UCSD-AML1 (cell line): ENCODE measurements at regions not wholly inside any gene's neighbourhood (a gene's known extent, or its start where the extent isn't known, plus 50 kb on each side); places are given as distances from the start of the nearest gene placed in this dataset.
A peak's percentile ranks its signal among the peaks of the same experiment; 100 is the strongest.
"Not testable (repeated sequence)": the region's sequence is repeated elsewhere in the genome, so short reads cannot be mapped to it uniquely, and the experiment has no call there.

ENCODE experiments used
- DNase-seq: peaks from one replicate; lab custom pipeline; 2025; ENCODE audit not compliant: unreplicated experiment; lab: John Stamatoyannopoulos, UW

GRCh38 chr2:125216321-125216720 is 1191.2 kb downstream of the CNTNAP5 start:
- DNase-seq, result no peak

- DNase-seq, result no peak
These were observed 1199.1 kb downstream of the CNTNAP5 start for GRCh38 chr2:125224188-125224587.

- peak; percentile 5 for DNase-seq
These were observed 1199.7 kb downstream of the CNTNAP5 start for GRCh38 chr2:125224830-125225229.

GRCh38 chr2:125227843-125228392 is 1202.8 kb downstream of the CNTNAP5 start:
- no peak for DNase-seq

- no peak for DNase-seq
These were observed 1215.8 kb downstream of the CNTNAP5 start for GRCh38 chr2:125240870-125241269.

GRCh38 chr2:125243074-125243473 is 1218.0 kb downstream of the CNTNAP5 start:
- no peak for DNase-seq

GRCh38 chr2:125254010-125254409 is 1228.9 kb downstream of the CNTNAP5 start:
- DNase-seq, result no peak

GRCh38 chr2:125259451-125259850 is 1234.4 kb downstream of the CNTNAP5 start:
- no peak for DNase-seq

- DNase-seq, result not testable (repeated sequence)
These were observed 1235.4 kb downstream of the CNTNAP5 start for GRCh38 chr2:125260366-125260930.

GRCh38 chr2:125264453-125264852 is 1239.4 kb downstream of the CNTNAP5 start:
- no peak for DNase-seq

- DNase-seq, result no peak
These were observed 1242.6 kb downstream of the CNTNAP5 start for GRCh38 chr2:125267683-125268082.

GRCh38 chr2:125272651-125273050 is 1247.6 kb downstream of the CNTNAP5 start:
- no peak for DNase-seq

- no peak for DNase-seq
These were observed 1249.6 kb downstream of the CNTNAP5 start for GRCh38 chr2:125274718-125275117.

- DNase-seq, result no peak
These were observed 1255.2 kb downstream of the CNTNAP5 start for GRCh38 chr2:125280265-125280664.

- no peak for DNase-seq
These were observed 1256.2 kb downstream of the CNTNAP5 start for GRCh38 chr2:125281242-125281641.

- DNase-seq, result no peak
These were observed 1271.7 kb downstream of the CNTNAP5 start for GRCh38 chr2:125296742-125297141.

- no peak for DNase-seq
These were observed 1285.7 kb downstream of the CNTNAP5 start for GRCh38 chr2:125310657-125311364.

GRCh38 chr2:125312342-125312741 is 1287.3 kb downstream of the CNTNAP5 start:
- DNase-seq, result no peak

GRCh38 chr2:125313806-125314205 is 1288.7 kb downstream of the CNTNAP5 start:
- DNase-seq, result no peak

GRCh38 chr2:125318740-125319139 is 1293.7 kb downstream of the CNTNAP5 start:
- no peak for DNase-seq

- no peak for DNase-seq
These were observed 1299.2 kb downstream of the CNTNAP5 start for GRCh38 chr2:125324273-125324672.

GRCh38 chr2:125330133-125330532 is 1305.0 kb downstream of the CNTNAP5 start:
- DNase-seq, result no peak

- DNase-seq, result no peak
These were observed 1314.6 kb upstream of the GYPC start for GRCh38 chr2:125341353-125341752.
